UCSD-AML1 (cell line): ENCODE measurements at regions not wholly inside any gene's neighbourhood (a gene's known extent, or its start where the extent isn't known, plus 50 kb on each side); places are given as distances from the start of the nearest gene placed in this dataset.
A peak's percentile ranks its signal among the peaks of the same experiment; 100 is the strongest.
"Not testable (repeated sequence)": the region's sequence is repeated elsewhere in the genome, so short reads cannot be mapped to it uniquely, and the experiment has no call there.

ENCODE experiments used
- DNase-seq: peaks from one replicate; lab custom pipeline; 2025; ENCODE audit not compliant: unreplicated experiment; lab: John Stamatoyannopoulos, UW

DNA sequence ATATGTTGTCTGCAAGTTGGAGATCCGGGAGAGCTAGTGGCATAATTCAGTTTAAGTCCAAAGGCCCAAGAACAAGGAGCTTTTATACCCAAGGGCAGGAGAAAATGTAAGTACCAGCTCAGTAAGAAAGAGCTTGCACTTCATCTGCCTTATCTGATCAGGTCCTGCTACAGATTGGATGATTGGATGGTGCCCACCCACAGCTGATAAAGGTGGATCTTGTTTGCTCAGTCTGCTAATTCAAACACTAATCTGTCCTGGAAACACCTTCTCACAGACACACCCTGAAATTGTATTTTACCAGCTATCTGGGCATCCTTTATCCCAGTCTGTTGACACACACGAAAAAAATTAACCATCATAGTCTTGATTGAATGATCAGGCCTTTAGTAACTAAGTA, 230.7 kb upstream of the SLC16A7 start:
- no peak for DNase-seq

DNA sequence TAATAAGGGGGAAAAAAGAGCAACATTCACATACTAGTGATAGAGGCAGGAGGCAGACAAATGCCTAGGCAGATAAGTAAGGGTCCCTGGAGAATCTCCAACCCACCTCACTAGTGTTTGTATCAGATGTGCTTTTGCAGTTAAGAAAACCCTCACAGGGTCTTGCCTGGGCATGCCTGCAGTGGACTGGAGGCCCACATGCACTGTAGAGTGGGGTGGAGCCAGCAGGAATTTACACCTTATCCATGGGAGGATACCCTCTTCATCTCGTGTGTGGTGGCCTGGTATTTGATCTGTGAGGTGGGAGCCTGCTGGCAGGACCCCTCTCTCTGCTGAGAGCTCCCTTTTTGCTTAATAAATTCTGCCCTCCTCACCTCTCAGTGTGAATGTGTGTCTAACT, 238.0 kb upstream of the SLC16A7 start:
- no peak for DNase-seq

DNA sequence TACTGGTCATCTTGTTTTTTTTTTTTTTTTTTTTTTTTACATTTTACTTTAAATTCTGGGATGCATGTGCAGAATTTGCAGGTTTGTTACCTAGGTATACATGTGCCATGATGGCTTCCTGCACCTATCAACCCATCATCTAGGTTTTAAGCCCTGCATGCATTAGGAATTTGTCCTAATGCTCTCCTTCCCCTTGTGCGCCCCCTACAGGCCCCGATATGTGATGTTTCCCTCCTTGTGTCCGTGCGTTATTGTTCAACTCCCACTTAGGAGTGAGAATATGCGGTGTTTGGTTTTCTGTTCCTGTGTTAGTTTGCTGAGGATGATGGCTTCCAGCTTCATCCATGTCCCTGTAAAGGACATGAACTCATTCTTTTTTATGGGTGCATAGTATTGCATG, 249.6 kb upstream of the SLC16A7 start:
- DNase-seq, result peak; percentile 10

DNA sequence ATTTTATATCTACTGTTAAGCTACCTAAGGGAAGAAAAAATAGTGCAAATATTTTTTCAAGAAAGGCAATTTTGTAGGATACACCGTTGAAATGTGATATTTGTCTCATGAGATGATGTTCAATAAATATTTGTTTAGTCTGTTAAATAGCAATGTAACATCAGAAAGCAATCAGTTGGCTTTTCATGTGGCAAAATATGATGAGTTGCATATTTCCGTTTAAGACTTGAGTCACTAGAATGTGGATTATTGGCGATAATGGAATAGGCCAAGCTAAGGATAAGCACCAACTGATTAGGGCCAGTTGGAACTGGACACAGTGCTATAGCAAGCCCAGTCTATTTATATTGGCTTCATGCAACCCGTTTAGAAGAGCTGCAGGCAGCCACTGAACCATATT, 250.4 kb upstream of the SLC16A7 start:
- DNase-seq, result no peak

DNA sequence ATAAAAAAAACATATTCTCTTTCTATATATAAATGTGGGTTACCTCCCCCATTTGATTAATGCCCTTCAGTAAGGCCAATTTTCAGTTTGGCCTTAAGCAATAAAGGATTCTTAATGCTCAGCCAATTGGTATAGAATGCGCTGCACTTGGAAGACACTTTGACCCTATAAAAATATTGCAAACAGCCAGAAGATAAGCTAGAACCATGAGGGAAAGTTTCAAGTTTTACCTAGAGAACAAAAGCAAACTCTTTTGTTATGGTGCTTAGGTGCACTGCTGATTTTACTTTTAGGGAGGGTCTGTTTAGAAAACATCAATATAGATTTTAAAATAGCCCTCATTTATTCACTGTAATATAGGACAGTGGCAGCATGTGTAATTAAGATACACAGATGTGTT, 251.6 kb upstream of the SLC16A7 start:
- DNase-seq, result no peak

DNA sequence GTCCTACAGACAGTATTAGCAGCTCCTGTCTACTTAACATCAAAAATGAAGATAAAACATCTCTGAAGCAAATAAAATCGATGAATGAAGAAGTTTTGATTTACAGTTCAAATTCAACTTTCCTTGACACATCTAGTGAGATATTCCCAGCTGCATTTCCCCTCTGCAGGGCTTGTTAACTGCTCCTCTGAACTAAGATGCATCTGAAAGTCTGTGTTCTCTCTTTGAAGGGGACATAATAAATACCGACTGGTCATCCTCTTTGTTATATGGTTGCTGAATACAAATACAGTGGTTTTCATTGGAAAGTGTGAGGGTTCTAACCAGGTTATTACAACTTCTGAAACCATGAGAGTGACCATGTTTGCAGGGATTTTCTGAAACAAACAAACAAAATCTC, 266.4 kb upstream of the SLC16A7 start:
- no peak for DNase-seq

DNA sequence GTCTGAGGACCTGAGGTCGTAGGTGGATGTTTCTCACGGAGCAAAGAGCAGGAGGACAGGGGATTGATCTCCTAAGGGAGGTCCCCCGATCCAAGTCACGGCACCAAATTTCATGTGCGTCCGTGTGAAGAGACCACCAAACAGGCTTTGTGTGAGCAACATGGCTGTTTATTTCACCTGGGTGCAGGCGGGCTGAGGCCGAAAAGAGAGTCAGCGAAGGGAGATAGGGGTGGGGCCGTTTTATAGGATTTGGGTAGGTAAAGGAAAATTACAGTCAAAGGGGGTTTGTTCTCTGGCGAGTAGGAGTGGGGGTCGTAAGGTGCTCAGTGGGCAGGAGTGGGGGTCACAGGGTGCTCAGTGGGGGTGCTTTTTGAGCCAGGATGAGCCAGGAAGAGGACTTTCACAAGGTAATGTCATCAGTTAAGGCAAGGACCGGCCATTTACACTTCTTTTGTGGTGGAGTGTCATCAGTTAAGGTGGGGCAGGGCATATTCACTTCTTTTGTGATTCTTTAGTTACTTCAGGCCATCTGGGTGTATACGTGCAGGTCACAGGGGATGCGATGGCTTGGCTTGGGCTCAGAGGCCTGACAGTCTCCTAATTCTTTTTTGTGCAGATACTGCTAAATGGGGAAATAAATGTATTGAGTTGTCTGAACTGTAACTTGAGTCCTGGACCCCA, 267.3 kb upstream of the SLC16A7 start:
- DNase-seq, result not testable (repeated sequence)

DNA sequence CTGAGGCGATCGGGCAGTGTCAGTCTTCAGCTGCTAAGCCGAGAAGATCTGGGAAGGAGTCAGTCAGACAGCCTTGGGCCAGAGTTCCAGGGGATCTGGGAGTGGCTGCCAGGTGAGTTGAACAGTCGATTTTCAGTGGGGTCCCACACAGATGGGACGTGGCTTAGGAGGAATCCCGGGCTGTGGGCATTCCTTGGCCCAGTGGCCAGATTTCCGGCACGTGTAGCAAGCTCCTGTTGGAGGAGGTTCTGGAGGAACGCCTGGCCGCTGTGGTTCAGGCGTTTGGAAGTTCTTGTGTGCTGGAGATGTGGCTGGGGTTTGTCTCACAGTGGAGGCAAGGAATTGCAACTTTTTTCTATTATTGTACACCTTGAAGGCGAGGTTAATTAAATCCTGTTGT, 269.4 kb upstream of the SLC16A7 start:
- DNase-seq, result not testable (repeated sequence)

DNA sequence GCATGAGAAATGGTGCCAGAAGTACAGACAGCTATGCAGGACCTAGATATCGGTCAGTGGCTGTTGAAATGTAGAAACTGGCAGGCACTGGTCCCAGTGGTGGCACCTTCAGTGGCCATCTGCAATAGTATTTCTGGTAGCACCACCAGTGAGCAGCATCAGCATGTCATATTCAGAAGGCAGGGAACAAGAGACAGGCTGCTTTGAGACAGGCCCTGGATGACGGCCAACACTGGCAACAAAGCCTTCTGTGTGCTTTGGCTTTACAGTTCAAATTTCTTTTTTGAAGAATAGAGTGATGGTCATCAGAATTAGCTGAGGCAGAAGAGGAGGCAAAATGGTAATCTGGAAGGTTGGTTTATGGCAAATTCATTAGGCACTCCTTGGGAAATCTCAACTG, 273.4 kb upstream of the SLC16A7 start:
- DNase-seq, result no peak

DNA sequence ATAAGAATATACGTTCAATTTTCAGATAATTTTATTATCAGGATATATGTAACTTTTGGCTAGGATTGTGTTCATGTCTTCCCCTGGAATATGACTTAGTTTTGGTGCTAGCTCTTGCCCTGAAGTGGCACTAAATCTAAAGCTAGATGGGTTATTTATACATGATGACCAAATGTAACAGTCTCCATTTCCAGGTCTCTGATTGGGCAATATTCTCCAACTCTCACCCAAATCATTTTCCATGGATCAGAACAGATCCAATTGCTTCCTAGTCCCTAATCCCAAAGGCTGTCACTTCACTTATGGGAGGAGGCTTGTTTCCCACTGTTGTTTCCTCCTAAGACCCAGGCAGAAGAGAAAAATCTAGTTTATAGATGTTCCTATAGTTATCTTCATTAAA, 274.6 kb upstream of the SLC16A7 start:
- DNase-seq, result no peak

DNA sequence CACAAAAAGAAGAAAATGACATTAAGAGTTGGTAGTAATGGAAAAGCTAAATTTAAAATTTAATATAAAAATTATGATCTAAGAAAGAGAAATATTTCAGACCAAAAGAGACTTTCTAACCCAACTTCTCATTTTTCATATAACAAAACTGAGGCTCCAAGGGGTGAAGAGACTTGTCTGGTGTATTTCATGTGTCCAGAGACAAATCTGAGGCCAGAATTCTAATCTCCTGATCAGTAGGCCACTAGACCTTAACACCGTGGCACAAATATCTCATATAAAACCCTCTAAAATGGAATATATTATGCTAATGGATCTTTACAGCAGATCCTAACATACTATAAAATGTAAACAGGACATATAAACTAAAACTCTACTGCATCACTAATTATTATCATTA, 275.7 kb upstream of the SLC16A7 start:
- DNase-seq, result no peak

DNA sequence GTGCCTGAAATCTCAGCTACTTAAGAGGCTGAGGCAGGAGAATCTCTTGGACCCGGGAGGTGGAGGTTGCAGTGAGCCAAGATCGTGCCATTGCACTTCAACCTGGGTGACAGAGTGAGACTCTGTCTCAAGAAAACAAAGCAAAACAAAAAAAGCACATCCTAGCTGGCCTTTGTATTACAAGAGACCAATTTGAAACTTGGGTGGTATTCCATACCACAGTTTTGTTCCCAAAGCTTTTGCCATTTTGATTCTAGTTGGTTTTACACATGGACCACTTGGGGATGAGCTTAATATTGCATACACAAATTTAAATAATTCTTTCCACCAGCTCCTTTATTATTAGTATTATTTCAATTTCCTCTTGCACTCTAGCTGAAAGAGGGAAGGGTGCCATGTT, 276.9 kb upstream of the SLC16A7 start:
- DNase-seq, result no peak

DNA sequence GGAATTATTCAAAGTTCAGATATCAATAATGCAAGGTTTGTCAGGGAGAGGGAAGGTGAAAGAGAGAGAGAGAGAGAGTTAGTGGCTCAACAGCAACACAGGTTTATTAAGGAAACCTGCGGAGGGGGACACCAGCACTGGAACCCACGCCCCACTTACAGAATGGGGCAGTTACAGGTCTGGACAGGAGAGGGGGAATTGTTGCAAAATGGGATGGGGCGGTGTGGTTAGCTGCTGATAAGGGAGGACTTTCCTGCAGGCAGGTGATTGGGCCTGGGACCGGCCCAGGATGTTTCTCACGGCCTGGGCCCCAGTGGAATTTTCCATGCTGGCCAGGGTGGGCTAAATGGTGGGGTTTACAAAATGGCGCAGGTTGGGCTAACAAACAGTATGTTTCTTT, 278.2 kb upstream of the SLC16A7 start:
- DNase-seq, result no peak

DNA sequence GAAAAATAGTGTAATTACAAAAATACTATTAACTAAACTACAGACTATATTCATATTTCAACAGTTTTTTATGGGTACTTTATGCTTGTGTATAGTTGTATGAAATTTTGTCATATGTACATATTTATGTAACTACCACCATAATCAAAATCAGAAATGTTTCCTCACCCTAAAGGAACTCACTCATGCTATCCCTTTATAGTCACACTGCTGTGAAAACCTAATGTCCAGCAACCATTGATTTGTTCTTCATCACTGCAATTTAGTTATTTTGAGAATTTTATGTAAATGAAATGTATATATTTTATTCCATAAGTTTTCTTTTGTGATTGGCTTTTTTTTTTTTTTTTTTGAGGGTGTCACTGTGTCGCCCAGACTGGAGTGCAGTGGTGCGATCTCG, 278.9 kb upstream of the SLC16A7 start:
- DNase-seq, result no peak

DNA sequence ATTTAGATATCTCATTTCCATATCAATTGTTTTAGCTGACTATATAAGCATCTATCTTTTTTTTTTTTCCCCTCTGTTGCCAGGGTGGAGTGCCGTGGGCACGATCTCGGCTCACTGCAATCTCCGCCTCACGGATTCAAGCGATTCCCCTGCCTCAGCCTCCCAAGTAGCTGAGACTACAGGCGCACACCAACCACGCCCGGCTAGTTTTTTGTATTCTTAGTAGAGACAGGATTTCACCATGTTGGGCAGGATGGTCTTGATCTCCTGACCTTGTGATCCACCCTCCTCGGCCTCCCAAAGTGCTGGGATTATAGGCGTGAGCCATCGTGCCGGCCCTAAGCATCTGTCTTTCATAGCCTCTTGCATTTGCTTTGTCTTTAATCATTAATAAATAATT, 279.5 kb upstream of the SLC16A7 start:
- not testable (repeated sequence) for DNase-seq

DNA sequence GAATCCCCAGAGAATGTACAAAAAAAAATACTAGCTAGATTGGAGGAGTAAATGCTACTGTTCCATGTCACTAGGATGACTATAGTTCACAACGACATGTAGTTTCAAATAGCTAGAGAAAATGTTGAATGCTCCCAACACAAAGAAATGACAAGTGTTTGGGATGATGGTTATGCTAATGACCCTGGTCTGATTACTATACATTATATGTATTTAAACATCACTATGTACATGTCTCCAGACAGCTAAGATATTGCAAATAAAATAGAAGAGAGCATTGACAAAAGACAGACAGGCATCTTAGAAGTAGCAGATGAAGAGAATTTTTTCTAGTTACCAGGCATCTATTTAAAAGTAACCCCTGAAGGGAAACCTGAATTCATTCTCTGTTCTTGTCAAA, 281.6 kb upstream of the SLC16A7 start:
- no peak for DNase-seq

DNA sequence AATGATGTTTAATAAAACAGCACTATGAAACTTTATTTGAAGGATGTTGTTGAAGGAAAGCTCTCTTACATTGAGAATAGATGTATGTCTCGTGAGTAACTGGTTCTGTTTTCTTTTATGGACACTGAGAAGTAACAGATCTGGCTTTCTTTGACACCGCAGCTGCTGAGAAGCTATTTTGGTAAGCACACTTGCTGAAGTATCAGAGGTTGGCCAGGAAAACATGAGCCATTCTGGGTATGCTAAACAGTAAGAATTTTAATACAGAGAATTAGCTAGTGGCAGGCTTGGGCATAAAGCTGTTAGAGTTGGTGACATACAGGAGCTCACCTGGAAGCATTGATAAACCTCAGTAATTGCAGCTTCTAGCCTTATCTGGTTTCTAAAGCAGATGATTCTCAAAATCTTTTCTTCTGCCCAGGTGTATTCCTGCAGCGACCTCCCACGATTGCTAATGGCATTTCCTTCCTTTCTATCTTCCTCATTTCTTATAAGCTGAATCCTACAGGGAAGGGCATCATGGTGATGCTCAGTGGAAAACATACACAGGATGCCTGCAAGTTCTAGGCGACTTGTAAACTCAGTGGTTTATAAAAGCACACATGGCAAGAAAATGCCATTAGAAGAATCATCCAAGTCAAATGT, 291.6 kb upstream of the SLC16A7 start:
- DNase-seq, result no peak

DNA sequence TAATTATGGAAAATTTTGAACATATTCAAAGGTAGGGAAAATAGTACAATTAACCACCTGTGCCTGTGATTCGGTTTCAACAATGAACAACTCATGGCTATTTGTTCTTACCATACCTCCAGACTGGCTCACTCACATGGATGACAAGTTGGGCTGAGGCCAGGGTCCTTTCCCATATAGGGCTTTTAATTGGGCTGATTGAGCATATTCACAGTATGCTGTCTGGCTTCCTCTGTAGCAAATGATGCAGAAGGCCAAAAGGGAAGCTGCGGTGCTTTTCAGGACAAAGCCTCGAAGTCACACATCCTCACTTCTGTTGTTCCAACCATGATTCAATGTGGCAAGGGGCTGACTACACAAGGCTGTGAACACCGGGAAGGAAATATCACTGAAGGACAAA, 297.5 kb upstream of the SLC16A7 start:
- DNase-seq, result no peak

DNA sequence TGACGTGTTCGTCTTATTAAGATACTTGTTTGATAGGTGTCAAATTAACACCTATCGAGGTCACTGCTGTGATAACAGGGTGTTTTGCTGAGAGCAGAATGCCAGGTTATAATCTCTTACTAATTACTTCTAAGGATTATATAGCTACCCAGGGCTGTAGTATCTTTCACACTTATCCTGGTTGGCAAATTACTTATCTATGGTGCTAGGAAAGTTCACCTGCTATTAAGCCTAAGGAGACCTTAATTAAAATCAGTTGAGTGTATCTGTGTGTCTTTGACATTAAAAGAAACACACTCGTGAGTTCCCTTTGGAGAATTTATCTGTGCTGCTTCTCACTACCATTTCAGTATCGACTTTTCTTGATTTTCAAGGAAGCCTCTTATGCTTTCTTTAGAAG, 301.6 kb upstream of the SLC16A7 start:
- no peak for DNase-seq

DNA sequence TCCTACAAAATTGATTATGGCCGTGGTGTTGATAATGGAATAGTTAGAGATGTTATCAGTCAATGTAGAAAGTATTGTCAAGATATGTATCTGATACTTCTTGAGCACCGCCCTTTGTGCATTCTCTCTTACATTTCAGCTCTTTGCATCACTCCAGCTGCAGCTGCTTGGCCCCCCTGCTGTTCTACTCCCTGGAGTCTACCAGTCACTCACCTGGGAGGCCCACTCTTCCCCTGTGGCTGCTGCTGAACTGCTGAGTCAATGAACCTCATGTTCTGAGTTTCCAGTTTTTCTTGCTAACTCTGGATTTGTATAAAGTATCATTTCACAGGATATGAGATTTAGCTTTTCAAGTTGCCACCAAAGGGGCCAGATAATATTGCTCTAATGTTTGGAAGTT, 312.8 kb upstream of the SLC16A7 start:
- DNase-seq, result no peak

DNA sequence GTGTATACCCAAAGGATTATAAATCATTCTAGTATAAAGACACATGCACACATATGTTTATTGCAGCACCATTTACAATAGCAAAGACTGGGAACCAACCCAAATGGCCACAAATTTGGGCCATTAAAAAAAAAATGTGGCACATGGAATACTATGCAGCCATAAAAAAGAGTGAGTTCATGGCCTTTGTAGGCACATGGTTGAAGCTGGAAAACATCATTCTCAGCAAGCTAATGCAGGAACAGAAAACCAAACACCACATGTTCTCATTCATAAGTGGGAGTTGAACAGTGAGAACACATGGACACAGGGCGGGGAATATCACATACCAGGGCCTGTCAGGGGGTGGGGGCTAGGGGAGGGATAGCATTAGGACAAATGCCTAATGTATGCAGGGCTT, 322.3 kb upstream of the SLC16A7 start:
- DNase-seq, result not testable (repeated sequence)

DNA sequence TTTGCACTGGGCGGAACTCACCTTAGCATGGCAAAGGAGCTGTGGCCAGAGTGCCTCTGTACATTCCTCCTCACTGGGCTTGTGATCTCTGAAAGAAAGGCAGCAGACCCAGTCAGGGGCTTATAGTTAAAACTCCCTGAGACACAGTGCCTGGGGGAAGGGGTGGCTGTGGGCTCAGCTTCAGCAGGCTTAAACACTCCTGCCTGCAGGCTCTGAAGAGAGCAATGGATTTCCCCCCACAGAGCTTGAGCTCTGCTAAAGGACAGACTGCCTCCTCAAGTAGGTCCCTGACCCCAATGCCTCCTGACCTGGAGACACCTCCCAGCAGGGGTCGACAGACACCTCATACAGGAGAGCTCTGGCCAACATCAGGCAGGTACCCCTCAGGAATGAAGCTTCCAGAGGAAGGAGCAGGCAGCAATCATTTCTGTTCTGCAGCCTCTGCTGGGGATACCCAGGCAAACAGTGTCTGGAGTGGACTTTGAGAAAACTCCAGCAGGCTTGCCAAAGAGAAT, 327.5 kb upstream of the SLC16A7 start:
- no peak for DNase-seq

DNA sequence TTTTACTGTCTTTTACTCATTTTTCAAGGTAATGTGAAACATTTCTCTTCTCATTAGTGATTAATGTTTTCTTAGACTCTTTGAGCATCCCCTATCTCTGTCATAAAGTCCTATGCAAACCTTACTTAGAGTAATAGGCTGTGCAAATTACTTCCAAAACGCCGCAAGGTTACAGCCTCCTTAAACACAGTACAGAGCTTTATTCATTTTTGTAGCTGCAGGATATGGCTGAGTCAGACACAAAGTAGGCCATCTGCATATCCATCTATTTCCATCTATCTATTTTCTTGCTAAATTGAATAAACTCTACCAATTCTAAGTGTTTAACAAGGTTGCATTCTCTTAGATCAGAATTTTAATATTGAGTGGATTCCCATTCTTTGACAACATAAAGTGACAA, 335.6 kb upstream of the SLC16A7 start:
- no peak for DNase-seq
